H9 (cell line): ENCODE measurements at regions not wholly inside any gene's neighbourhood (a gene's known extent, or its start where the extent isn't known, plus 50 kb on each side); places are given as distances from the start of the nearest gene placed in this dataset.

Experiments
- DNase-seq: peaks from one replicate; pipeline ENCODE4 v3.0.0-alpha.2; 2017
- H2AFZ ChIP-seq: one replicate; pipeline ENCODE4 v1.6.1; 2013; ENCODE audit warnings: mild to moderate bottlenecking, low read length, control low read depth, moderate library complexity
- H2AK5ac ChIP-seq: 2 replicates; pipeline ENCODE4 v1.6.1; 2013; ENCODE audit warnings: low read length, control low read depth, mixed read lengths; ENCODE audit not compliant: insufficient read length
- H2BK120ac ChIP-seq: one replicate; pipeline ENCODE4 v1.6.1; 2013; ENCODE audit warnings: low read depth, mild to moderate bottlenecking, low read length, control low read depth, inconsistent platforms; ENCODE audit not compliant: poor library complexity, severe bottlenecking
- H2BK12ac ChIP-seq: 2 replicates; pipeline ENCODE4 v1.6.1; 2013; ENCODE audit warnings: low read length, control low read depth, mixed read lengths, low read depth; ENCODE audit not compliant: insufficient read length
- H2BK15ac ChIP-seq: 2 replicates; pipeline ENCODE4 v1.6.1; 2013; ENCODE audit warnings: low read depth, low read length, control low read depth
- H2BK20ac ChIP-seq: one replicate; pipeline ENCODE4 v1.6.1; 2013; ENCODE audit warnings: low read depth, mild to moderate bottlenecking, low read length, control low read depth, inconsistent platforms; ENCODE audit not compliant: poor library complexity, severe bottlenecking
- H2BK5ac ChIP-seq: 2 replicates; pipeline ENCODE4 v1.6.1; 2013; ENCODE audit warnings: low read length, control low read depth, mixed read lengths; ENCODE audit not compliant: insufficient read length
- H3K14ac ChIP-seq: 2 replicates; pipeline ENCODE4 v1.6.1; 2013; ENCODE audit warnings: low read length, control low read depth; ENCODE audit not compliant: insufficient read depth
- H3K18ac ChIP-seq: 2 replicates; pipeline ENCODE4 v1.6.1; 2013; ENCODE audit warnings: low read depth, mild to moderate bottlenecking, mixed read lengths, low read length, control low read depth; ENCODE audit not compliant: insufficient read length
- H3K23ac ChIP-seq: 2 replicates; pipeline ENCODE4 v1.6.1; 2013; ENCODE audit warnings: low read length, control low read depth, mixed read lengths, low read depth; ENCODE audit not compliant: insufficient read length
- H3K23me2 ChIP-seq: 2 replicates; pipeline ENCODE4 v1.6.1; 2013; ENCODE audit warnings: low read depth, mild to moderate bottlenecking, mixed read lengths, low read length, control low read depth; ENCODE audit not compliant: insufficient read length, poor library complexity, severe bottlenecking
- H3K27ac ChIP-seq: 2 replicates; pipeline ENCODE4 v1.5.1; 2013; ENCODE audit warnings: low read length, control low read depth, mixed read lengths, low read depth; ENCODE audit not compliant: insufficient read length
- H3K27me3 ChIP-seq: 2 replicates; pipeline ENCODE4 v1.6.1; 2013; ENCODE audit warnings: low read length, control low read depth, inconsistent platforms; ENCODE audit not compliant: insufficient read depth
- H3K4ac ChIP-seq: 2 replicates; pipeline ENCODE4 v1.6.1; 2013; ENCODE audit warnings: low read depth, mild to moderate bottlenecking, control low read depth, inconsistent platforms, low read length, moderate library complexity
- H3K4me1 ChIP-seq: 2 replicates; pipeline ENCODE4 v1.6.1; 2013; ENCODE audit warnings: low read length, control low read depth, inconsistent platforms; ENCODE audit not compliant: insufficient read depth
- H3K4me2 ChIP-seq: 2 replicates; pipeline ENCODE4 v1.6.1; 2013; ENCODE audit warnings: low read length, control low read depth, mixed read lengths; ENCODE audit not compliant: insufficient read length, insufficient read depth
- H3K56ac ChIP-seq: 2 replicates; pipeline ENCODE4 v1.6.1; 2013; ENCODE audit warnings: low read depth, mild to moderate bottlenecking, mixed read lengths, low read length, control low read depth; ENCODE audit not compliant: insufficient read length
- H3K79me1 ChIP-seq: 2 replicates; pipeline ENCODE4 v1.6.1; 2013; ENCODE audit warnings: low read depth, mild to moderate bottlenecking, moderate library complexity, low read length, control low read depth, inconsistent platforms; ENCODE audit not compliant: insufficient read depth, poor library complexity, severe bottlenecking
- H3K79me2 ChIP-seq: 2 replicates; pipeline ENCODE4 v1.6.1; 2013; ENCODE audit warnings: low read length, control low read depth, inconsistent platforms; ENCODE audit not compliant: insufficient read depth
- H3K9ac ChIP-seq: 2 replicates; pipeline ENCODE4 v1.6.1; 2013; ENCODE audit warnings: low read length, control low read depth, mixed read lengths; ENCODE audit not compliant: insufficient read length; ENCODE audit errors: extremely low read depth
- H3K9me3 ChIP-seq: one replicate; pipeline ENCODE4 v1.6.1; 2013; ENCODE audit warnings: low read depth, low read length, inconsistent platforms; ENCODE audit not compliant: control insufficient read depth
- H3T11ph ChIP-seq: one replicate; pipeline ENCODE4 v1.6.1; 2013; ENCODE audit warnings: mild to moderate bottlenecking, low read length, control low read depth, inconsistent platforms
- H4K20me1 ChIP-seq: one replicate; pipeline ENCODE4 v1.6.1; 2013; ENCODE audit not compliant: control insufficient read depth, insufficient read length, insufficient read depth
- H4K5ac ChIP-seq: 2 replicates; pipeline ENCODE4 v1.6.1; 2013; ENCODE audit warnings: low read depth, mild to moderate bottlenecking, mixed read lengths, low read length, control low read depth; ENCODE audit not compliant: insufficient read length
- H4K8ac ChIP-seq: replicated peaks from 2 replicates; pipeline ENCODE4 v1.6.1; 2013; ENCODE audit warnings: low read length, control low read depth, mixed read lengths, low read depth; ENCODE audit not compliant: insufficient read length
- H4K91ac ChIP-seq: 2 replicates; pipeline ENCODE4 v1.6.1; 2013; ENCODE audit warnings: low read depth, mild to moderate bottlenecking, moderate library complexity, mixed read lengths, low read length, control low read depth; ENCODE audit not compliant: insufficient read length
- H3K27ac Mint-ChIP-seq, 3 experiments: 2 replicates in 2 of 3; 3 replicates in 1 of 3; pipeline ENCODE4 v1.8.0; 2020 to 2021; ENCODE audit warnings: mixed read lengths in 3 of 3, mild to moderate bottlenecking in 1 of 3, moderate library complexity in 1 of 3
- H3K27me3 Mint-ChIP-seq: 2 replicates; pipeline ENCODE4 v1.8.0; 2021; ENCODE audit warnings: low read depth, mild to moderate bottlenecking, moderate library complexity, mixed read lengths
- H3K36me3 Mint-ChIP-seq, 3 experiments: 2 replicates in 2 of 3; 3 replicates in 1 of 3; pipeline ENCODE4 v1.8.0; 2020 to 2021; ENCODE audit warnings: low read depth in 3 of 3, mixed read lengths in 3 of 3; ENCODE audit not compliant: insufficient read depth in 1 of 3
- H3K4me1 Mint-ChIP-seq, 2 experiments: 2 replicates each; pipeline ENCODE4 v1.8.0; 2020; ENCODE audit warnings: mixed read lengths in 2 of 2
- H3K4me3 Mint-ChIP-seq, 2 experiments: 2 replicates in 1 of 2; 3 replicates in 1 of 2; pipeline ENCODE4 v1.8.0; 2020 to 2021; ENCODE audit warnings: mild to moderate bottlenecking in 2 of 2, mixed read lengths in 2 of 2, moderate library complexity in 1 of 2
- H3K9me3 Mint-ChIP-seq, 2 experiments: 2 replicates in 1 of 2; 3 replicates in 1 of 2; pipeline ENCODE4 v1.8.0; 2020; ENCODE audit warnings: mild to moderate bottlenecking in 2 of 2, mixed read lengths in 2 of 2, moderate library complexity in 1 of 2
- WGBS: extraction: QIAGEN DNeasy Blood & Tissue Kit; methylation state at CpG from one replicate; pipeline ENCODE4 v1.1.7; 2013; ENCODE audit warnings: missing lambda C conversion rate, low lambda C conversion rate, mixed read lengths; ENCODE audit not compliant: insufficient read length; ENCODE audit errors: extremely low coverage; 5-methylcytosine and 5-hydroxymethylcytosine counted together
- TF ChIP-seq, protein P1 (sequence below): fragments of 200-600 bp; sonication (generic); conservative IDR thresholded peaks from 3 replicates; pipeline ENCODE4 v1.8.0; 2021; ENCODE audit warnings: antibody characterized with exemption, mild to moderate bottlenecking

DNA sequence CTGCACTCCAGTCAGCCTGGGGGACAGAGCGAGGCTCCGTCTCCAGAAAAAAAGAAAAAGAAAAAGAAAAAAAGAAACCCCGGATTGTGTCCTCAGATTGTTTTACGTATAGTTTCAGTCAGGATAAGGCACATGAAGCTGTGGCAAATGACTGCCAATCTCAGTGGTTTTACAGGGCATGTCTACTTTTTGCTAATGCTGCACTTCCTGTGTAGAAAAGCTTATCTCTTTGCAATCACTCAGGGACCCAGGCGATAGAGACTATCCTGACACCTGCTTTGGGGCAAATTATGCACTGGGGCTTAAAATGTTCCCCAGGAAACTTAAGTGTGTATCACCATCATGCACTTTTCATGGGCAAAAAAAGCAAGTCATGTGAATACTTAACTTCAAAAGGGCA, 103.7 kb upstream of the MEIS1 start:
- Histone ChIP-seq H3K4me2 (no peak overlapping the region), H3K4ac (no peak overlapping the region), H3K27me3 (no peaks in the 10 kb centered on the region), H2BK20ac (no peak overlapping the region), H3K4me1 (no peaks in the 10 kb centered on the region; the same call in 1 of the 2 replicates), H4K5ac (no peak overlapping the region), H3K27ac (no peak overlapping the region), H3K56ac (no peak overlapping the region), H4K20me1 (no peaks in the 10 kb centered on the region), H3K23ac (no peak overlapping the region), H3K9ac (no peak overlapping the region), H3K18ac (no peak overlapping the region), H2BK15ac (no peak overlapping the region), H4K8ac (no peak overlapping the region), H3K79me2 (no peaks in the 10 kb centered on the region), H3K79me1 (no peaks in the 10 kb centered on the region), H3K14ac (no peak overlapping the region), H3K23me2 (no peaks in the 10 kb centered on the region), H3K9me3 (no peaks in the 10 kb centered on the region), H2BK5ac (no peak overlapping the region), H3T11ph (no peak overlapping the region), H2AK5ac (no peak overlapping the region), H4K91ac (no peak overlapping the region), H2AFZ (no peak overlapping the region), H2BK120ac (no peak overlapping the region), H2BK12ac (no peak overlapping the region)
- TF ChIP-seq, protein P1, sequence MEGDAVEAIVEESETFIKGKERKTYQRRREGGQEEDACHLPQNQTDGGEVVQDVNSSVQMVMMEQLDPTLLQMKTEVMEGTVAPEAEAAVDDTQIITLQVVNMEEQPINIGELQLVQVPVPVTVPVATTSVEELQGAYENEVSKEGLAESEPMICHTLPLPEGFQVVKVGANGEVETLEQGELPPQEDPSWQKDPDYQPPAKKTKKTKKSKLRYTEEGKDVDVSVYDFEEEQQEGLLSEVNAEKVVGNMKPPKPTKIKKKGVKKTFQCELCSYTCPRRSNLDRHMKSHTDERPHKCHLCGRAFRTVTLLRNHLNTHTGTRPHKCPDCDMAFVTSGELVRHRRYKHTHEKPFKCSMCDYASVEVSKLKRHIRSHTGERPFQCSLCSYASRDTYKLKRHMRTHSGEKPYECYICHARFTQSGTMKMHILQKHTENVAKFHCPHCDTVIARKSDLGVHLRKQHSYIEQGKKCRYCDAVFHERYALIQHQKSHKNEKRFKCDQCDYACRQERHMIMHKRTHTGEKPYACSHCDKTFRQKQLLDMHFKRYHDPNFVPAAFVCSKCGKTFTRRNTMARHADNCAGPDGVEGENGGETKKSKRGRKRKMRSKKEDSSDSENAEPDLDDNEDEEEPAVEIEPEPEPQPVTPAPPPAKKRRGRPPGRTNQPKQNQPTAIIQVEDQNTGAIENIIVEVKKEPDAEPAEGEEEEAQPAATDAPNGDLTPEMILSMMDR: no peak
- Mint-ChIP-seq H3K36me3 (no peaks in the 10 kb centered on the region), H3K27me3 (no peaks in the 10 kb centered on the region), H3K9me3 (no peaks in the 10 kb centered on the region), H3K4me1 (peaks cover 17 to 18% of the 10 kb centered on the region in 2 experiments), H3K27ac (no peak overlapping the region), H3K4me3 (no peak overlapping the region)
- WGBS: no CpG with 5 or more reads among the region's 5 CpGs
- DNase-seq: no peak
